ENCODE measurements at regions not wholly inside any gene's neighbourhood (a gene's known extent, or its start where the extent isn't known, plus 50 kb on each side); places are given as distances from the start of the nearest gene placed in this dataset.
"Not testable (repeated sequence)": the region's sequence is repeated elsewhere in the genome, so short reads cannot be mapped to it uniquely, and the experiment has no call there.

DNA sequence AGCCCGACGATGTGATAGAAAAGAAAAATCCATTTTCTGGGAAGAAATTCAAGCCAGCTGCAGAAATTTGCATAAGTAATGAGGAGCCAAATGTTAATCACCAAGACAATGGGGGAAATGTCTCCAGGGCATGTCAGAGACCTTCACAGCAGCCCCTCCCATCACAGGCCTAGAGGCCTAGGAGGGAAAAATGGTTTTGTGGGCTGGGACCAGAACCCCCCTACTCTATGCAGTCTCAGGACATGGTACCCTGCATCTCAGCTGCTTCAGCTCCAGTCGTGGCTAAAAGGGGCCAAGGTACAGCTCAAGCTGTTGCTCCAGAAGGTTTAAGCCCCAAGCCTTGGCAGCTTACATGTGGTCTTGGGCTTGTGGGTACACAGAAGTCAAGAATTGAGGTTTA, 155.5 kb upstream of the FOXQ1 start:
- not testable (repeated sequence) for DNase-seq (ENCODE audit: low read depth, low spot score)

DNA sequence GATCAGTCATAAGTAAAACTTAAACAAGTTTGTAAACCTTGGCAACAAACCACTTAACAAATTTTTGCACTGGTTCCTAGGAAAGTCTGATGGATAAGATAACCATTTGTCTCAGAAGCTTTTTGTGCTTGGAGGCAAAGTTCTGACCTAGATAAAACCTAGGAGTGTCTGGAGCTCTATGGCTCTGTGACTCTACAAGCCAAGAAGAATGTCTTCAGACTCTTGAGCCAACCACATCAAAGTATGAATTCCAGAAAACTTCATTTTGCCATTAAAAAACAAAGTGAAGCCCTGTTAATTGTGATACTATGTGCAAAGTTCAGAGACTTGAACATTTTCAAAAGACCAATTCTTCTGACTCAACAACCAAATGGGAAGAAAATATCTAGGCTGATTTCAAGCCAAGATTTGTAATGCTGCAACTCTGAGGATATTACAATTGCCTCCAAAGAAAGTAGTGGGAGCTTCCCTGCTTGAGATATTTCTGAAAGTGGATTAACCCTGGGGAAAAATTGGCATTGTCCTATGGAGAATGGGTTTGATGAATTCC, 158.1 kb upstream of the FOXQ1 start:
- DNase-seq (ENCODE audit: low read depth, low spot score), result no peak

DNA sequence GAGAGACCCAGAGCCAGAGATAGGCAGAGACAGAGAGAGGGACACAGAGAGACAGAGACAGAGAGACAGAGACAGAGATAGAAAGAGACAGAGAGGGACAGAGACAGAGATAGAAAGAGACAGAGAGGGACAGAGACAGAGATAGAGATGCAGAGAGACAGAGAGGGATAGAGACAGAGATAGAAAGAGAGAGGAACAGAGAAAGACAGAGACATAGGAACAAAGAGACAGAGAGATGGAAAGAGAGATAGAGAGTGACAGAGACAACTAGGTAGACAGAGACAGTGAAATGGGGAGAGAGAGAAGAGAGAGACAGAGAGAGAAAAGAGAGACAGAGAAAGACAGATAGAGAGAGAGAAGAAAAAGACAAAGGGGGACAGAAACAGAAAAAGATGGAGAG, 165.4 kb upstream of the FOXQ1 start:
- DNase-seq (ENCODE audit: low read depth, low spot score), result no peak

DNA sequence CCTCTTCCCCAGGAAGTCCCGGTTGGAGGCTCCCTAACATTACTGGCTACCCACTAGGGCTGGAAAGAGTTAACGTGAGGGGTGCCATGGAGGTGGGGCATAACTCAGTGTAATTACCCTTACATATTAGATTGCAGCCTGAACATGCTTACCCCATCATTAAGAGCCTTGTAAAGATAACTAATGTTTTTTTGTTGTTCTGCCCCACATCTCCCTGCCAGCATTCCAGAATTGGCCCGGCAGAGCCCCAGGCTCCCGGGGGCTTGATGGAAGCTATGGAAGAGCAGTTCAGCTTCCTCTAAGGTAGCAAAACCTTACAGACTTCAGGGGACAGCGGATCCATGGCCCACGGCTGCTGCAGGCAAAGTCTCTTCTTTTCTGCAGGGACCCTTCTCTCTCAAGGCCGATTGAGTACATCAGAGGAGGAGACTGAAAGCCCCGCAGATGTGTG, 166.1 kb upstream of the FOXQ1 start:
- DNase-seq (ENCODE audit: low read depth, low spot score), result no peak

DNA sequence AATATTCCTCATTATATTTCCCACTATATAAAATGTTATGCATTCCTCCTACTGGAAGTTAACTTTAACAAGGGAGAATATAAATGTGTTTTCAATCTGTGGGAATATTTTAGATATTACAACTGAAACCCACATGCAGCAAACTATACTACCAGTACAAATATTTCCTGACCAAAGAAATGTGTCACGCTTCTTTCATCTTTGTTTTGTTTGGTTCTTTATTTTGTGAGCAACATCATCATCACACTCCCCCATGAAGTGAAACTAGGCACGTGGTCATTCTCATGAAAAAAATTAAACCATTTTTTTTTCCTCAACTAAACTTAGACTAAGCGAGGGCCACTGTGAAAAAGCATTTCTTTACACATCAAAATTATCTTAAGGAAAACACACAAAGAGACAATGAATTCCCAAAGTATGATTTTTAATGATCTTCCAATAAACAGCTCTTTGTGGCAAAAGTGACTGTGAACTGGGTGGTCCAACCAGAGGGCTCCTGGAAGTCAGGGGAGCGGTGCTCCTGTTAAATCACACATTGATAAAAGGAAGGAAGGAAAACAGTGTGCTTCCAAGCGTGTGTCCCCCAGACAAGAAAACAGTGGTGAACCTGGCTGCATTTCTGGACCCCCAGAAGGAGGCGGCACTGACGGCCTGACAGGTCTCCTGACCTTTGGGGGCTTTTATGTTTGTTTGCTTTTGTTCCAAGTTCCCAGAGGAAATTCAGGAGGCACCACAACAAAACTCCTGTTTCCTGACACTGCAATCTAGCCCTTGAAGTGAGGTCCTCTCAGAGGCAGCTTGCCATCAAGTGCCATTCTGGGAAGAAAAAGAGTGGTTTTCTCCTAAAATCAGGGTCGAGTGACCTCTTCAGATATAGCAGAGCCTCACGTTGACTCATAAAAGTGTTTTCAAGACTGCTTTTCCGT, 166.8 kb upstream of the FOXQ1 start:
- no peak for DNase-seq (ENCODE audit: low read depth, low spot score)

DNA sequence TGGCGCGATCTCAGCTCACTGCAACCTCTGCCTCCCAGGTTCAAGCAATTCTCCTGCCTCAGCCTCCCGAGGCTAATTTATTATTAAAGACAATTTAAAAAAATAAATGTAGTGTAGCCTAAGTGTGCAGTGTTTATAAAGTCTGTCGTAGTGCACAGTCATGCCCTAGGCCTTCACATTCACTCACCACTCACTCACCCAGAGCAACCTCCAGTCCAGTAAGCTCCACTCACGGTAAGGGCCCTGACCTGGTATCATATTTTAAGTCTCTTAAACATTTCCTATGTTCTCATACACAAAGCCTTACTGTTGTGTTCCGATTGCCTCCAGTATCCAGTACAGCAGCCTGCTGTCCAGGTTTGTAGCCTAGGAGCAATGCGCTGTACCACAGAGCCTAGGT, 168.2 kb upstream of the FOXQ1 start:
- DNase-seq (ENCODE audit: low read depth, low spot score), result no peak

DNA sequence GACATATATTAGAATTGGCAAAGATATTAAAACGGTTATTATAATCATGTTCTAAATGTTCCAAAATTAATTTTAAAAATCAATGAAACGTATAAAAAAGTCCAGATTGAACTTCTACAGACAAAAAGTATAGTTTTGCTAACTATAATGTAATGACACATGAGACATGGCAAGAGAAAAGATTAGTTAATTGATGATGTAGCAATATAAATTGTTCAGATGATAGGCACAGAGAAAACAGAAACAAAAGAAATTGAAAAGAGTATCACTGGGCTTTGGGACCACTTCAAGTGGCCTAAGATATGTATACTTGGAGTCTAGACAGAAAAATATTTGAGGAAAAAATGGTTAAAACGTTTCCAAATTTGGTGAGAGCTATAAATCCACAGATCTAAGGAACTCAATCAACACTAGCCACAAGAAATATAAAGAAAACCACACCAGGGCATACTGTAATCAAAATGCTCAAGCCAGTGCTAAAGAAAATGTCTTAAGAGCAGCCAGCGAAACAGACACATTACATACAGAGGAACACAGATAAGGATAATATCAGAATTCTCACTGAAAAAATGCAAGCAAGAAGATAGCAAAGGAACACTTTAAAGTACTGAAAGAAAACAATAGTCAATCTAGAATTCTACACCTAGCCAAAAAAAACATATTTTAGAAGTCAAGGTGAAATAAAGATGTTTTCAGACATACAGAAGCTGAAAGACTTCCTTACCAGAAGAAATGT, 172.6 kb upstream of the FOXQ1 start:
- no peak for DNase-seq (ENCODE audit: low read depth, low spot score)

DNA sequence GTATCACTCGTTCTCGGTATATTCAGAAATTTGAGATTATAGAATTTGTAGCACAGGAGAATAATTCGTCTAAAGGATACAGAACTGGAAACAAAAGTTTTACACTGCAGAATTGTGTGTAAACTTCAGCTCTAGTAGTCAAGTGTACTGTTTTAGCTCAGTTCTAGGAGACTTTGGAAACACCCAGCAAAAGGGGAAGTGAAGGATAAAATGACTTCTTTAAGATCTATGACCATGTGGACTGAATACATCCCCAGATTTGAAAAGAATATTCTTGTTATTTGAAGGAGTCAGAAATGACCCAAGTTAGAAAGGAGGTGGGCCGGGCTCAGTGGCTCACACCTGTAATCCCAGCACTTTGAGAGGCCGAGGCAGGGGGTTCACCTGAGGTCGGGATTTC, 174.0 kb upstream of the FOXQ1 start:
- no peak for DNase-seq (ENCODE audit: low read depth, low spot score)

DNA sequence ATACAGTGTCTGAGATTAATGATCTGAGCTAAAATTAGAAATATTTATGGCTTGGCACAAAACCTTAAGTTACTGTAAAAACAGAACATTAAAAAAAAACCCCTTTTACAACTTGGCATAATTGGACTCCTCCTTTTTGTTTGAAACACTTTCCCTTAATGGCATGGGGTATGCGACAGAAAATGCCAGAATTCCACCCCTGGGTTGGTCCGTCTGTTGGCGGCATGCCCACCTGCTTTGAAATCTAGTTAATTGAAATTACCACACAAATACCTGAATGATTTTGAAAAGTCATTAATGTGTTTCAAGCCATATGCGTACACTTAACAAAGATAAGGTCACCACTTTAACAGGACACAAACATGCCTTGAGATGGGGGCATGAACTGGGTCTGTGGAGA, 175.1 kb upstream of the FOXQ1 start:
- no peak for DNase-seq (ENCODE audit: low read depth, low spot score)

DNA sequence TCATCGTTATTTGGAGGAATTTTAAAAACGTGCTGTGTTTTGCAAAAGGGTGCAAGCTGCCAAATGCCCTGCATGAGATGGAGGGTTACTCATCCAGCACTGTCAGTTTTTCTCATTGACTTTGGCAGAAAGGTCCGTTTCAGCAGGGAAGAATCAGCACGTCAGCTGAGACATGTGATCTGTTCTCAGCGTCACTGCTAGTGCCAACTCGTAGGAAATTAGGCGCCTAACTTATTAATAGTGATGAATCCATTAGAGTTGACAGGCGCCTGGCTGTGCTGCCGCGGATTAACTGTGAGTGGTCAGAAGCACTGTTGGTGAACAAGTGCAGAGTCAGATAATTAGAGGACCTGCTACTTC, 175.5 kb upstream of the FOXQ1 start:
- DNase-seq (ENCODE audit: low read depth, low spot score), result no peak

DNA sequence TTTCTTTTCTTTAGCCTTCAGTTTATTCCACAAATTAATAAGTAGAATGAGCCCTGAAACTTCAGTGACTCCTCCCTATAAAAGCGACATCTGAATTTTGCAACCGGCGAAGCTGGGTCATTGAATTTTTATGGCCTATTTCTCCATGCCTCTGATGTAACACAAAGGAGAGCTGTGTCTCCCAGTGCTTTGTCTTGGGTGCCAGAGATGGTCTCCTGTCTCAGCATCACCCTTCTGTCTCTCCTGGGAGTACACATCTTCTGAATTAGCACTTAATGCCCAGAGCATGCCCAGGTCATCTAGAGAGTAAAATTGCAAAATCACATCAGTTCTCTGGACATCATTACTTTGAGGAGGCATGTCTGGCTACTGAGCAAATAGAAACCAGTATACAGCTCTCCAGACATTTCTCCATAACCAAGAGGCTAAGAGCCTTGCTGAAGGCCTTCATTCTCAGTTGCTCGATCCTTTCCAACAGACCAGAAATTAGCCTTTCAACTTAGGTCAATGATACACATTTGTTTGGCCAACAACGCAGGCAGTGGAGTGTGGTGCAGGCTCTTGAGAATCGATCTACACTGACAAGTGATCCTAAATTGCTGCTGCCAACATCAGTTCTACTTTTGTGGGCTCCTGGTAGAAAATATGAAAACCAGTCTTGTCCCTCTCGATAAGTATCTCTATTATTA, 176.0 kb upstream of the FOXQ1 start:
- DNase-seq (ENCODE audit: low read depth, low spot score), result no peak

DNA sequence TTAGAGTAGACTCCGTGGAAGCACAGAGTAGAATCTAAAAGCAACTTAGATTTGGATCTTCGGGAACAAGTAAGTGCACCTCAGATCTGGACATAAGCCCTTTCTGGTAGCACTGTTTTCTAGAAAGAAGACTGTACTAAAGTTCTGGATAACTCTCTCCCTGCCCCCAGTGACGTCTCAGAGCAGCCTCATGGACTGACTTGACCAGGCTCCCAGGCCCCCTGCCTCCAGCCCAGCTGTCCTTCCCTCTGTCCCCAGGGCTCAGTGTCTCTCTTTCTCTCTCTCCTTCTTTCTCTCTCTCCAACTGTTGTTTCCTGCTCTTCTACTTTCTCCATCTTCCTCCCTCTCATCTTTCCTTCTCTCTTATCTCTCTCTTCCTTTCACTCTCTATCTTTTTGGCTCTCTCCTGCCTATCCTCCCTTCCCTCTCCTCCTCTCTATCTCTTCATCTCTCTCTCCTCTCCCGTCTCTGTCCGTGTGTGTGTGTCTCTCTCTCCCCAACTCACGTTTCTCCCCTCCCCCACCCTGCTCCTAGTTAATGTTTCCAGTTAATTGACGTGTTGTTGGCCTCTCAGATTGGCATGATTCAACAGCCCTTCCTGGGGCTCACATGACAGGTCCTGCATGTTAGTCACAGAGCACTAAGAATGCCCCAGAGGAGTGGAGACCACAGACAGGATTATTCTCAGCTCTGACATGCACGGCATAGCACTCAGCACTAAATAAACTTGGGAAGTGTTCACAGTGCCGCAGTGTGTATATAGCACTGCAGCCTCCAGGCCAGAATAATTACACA, 180.4 kb upstream of the FOXQ1 start:
- DNase-seq (ENCODE audit: low read depth, low spot score), result no peak

DNA sequence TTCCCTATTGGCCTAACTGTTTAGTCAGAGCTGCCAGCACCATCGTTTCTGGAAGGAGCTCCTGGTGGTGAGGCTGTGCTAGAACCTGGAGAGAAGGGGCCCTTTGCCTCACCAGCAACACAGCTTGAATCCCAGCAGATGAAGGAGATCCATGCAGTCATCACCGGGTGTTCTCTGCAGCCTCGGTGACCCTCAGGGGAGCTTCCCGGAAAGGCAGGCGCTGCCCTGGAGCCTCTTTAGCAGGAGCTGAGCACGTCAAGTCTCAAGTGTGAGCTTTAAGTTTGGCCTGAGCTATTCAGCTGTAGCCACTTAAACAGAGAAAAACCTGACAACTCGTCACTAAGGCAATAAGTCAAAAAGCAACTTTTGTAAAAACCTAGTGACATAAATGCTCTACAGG, 181.2 kb upstream of the FOXQ1 start:
- DNase-seq (ENCODE audit: low read depth, low spot score), result no peak

DNA sequence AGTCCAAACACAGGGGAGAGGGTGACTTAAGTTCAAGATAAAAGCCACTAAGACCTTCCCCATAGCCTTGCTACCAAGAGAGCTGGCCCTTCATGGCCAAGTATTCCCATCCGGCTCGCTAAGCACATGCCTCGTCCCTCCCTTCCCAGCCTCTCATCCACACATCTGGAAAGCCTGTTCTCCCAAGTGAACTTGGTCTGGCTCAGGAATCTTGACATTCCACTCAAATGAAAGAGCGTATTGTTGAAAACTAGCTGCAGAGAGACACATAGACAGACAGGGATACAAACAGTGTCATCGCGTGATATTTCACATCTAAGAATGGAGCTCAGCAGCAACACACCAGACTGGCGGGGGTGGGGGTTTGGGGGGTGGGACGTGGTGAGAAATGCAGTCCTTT, 182.8 kb upstream of the FOXQ1 start:
- no peak for DNase-seq (ENCODE audit: low read depth, low spot score)

DNA sequence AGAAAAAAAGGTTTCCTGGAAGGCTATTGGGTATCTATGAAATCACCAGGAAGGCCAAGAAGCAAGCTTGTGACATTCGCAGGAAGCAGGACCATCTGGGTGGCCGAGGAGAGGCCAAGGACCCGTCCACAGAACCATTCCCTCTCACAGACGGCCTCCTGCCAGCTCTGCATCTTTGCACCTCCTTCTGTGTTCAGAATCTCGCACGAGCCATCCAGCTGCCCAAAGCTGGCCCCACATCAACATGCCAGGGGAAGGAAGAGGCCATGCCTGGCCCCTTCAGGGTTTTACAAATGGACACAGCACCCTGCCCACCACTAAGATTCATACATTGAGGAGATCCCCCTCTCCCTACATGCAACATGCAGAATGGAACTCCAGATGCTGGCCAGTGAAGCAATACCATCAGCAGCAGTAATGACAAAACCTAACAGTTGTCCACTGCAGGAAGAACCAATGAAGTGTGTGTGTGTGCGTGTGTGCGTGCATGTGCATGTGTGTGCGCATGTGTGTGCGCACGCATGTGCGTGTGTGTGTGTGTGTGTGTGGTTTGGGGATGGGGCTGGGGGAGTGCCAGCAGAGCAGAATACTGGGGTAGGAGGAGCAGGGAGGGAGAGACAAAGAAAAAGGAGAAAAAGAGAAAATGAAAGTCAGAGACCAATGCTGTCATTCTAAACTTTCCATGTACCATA, 184.2 kb upstream of the FOXQ1 start:
- DNase-seq (ENCODE audit: low read depth, low spot score), result no peak

DNA sequence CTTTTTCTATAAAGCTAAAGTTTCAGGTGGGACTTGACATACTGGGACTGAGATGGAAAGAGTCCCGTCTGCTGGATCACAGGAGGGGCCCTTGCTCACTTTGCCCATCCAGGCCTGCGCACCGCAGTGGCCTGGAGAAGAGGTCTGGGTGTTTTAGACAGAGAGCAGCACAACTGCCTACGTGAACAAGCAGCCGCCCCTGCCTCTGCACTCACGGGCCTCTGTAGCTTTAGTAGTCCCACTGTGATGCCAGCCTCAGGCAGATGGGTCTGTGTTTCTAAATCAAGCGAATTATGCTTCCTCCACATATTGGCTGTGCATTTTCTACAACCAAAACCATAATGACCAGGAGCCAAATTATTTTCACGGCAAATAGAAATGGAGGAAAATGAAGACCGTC, 184.8 kb upstream of the FOXQ1 start:
- no peak for DNase-seq (ENCODE audit: low read depth, low spot score)

DNA sequence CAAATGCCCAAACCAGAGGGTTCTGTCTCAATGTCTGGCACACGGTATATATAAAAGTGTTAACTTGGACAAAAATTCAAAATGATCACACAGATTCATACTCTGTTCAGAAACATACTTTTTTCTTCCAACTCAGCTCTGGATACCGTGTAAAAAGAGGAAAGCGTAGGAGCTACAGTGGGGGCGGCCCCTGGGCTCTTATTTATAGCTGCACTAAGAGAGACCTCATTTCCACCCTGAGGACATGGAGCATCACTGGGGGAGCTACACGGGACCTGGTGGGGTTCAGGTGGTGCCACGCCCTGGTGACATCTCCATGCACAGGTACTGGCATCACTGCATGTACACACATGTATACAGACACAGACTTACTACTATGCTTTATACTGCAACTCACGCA, 185.9 kb upstream of the FOXQ1 start:
- DNase-seq (ENCODE audit: low read depth, low spot score), result no peak

DNA sequence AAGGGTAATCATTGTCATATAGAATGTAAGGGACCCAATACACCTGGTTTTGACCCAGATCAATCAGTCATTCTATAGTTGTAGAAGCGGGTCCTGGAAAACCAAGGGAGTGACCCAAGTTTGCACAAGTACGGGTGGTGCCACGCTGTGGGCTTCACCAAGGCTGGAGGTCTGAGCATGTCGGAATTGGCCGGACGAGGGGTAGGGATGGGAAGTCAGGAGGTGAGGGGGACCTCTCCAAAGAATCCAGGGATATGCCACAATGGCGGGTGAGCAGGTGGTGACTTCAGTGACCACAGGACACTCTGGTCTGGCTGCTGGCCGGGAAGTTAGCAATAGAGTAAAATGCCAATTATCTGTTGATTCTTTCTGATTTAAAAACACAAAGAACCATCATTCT, 186.6 kb upstream of the FOXQ1 start:
- no peak for DNase-seq (ENCODE audit: low read depth, low spot score)

DNA sequence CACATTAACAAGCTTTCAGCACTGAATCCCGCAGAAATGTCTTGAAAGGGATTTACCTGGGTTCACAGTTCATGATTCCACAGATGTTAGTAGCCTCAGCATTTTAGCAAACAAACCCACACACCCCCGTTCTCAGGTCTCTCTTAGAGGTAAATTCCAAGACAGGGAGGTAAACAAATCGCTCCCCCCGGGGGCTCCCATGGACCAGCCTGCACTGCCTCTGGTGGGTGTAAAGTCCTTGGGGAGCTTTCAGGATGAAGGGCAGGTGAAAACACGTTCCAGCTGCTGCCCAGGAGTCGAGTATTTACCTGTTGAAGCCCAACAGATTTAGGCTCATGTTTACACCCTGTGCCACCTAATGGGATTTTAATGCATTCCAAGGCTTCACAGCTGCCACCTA, 187.0 kb upstream of the FOXQ1 start:
- DNase-seq (ENCODE audit: low read depth, low spot score), result no peak
